ENCODE measurements at regions not wholly inside any gene's neighbourhood (a gene's known extent, or its start where the extent isn't known, plus 50 kb on each side); places are given as distances from the start of the nearest gene placed in this dataset.

DNA sequence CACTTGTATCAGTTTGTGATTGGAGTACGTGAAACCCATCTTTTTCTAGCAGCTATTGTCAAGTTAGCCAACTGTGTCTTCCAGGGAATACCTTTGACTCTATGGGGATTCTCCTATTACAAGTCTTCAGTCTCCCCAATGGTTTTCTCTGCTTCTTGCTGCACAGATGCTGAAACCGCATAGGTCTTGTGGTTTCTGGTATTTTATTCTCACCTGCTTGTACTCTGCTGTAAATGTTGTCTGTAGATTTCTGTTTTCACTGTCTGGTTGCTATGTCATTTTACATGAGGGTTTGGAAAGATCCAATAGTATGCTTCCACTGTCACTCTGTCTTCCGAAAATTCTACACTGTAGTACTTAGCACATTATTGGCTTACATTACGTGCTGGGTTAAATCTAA lies 1196.9 kb upstream of the C9orf72 start:
- no peaks in the 10 kb centered on the region for H3K36me3 ChIP-seq
- no peak overlapping the region for H3K4me3 ChIP-seq
- DNase-seq (ENCODE audit: low spot score in 2 of 2): no peak
- TF ChIP-seq, protein P1, sequence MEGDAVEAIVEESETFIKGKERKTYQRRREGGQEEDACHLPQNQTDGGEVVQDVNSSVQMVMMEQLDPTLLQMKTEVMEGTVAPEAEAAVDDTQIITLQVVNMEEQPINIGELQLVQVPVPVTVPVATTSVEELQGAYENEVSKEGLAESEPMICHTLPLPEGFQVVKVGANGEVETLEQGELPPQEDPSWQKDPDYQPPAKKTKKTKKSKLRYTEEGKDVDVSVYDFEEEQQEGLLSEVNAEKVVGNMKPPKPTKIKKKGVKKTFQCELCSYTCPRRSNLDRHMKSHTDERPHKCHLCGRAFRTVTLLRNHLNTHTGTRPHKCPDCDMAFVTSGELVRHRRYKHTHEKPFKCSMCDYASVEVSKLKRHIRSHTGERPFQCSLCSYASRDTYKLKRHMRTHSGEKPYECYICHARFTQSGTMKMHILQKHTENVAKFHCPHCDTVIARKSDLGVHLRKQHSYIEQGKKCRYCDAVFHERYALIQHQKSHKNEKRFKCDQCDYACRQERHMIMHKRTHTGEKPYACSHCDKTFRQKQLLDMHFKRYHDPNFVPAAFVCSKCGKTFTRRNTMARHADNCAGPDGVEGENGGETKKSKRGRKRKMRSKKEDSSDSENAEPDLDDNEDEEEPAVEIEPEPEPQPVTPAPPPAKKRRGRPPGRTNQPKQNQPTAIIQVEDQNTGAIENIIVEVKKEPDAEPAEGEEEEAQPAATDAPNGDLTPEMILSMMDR (IDR thresholded peaks at IDR 0.05): no peak
- H3K4me1 ChIP-seq: no peaks in the 10 kb centered on the region
- intact Hi-C loops (cut with DNase I): no loop called here
- no peaks in the 10 kb centered on the region for H3K27me3 ChIP-seq
- H3K27ac ChIP-seq: no peak overlapping the region
- no peaks in the 10 kb centered on the region for H3K9me3 ChIP-seq

DNA sequence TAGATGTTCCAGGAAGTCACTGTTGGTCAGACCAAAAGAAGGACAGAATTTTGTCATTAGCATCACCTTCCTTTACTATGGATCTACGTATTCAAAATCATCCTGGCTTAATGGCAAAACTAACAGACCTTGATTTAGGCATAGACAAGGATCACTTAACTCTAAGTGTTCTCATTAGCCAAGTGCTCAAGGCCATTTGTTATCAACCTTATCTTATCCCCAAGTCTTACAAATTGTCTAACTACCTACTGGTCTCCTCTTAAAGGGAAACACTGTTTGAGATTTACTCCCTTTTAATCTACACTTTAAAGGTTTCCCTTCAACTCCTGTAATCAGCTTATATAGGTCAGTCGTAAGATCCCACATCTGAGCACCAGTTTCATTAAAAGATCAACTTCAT lies 1197.5 kb upstream of the C9orf72 start:
- H3K4me1 ChIP-seq: no peaks in the 10 kb centered on the region
- H3K4me3 ChIP-seq: no peak overlapping the region
- no peak overlapping the region for H3K27ac ChIP-seq
- TF ChIP-seq, protein P1 (IDR thresholded peaks at IDR 0.05): no peak
- no peaks in the 10 kb centered on the region for H3K9me3 ChIP-seq
- no peak for DNase-seq (ENCODE audit: low spot score in 2 of 2)
- intact Hi-C loops (cut with DNase I): no loop called here
- H3K27me3 ChIP-seq: no peaks in the 10 kb centered on the region
- H3K36me3 ChIP-seq: no peaks in the 10 kb centered on the region

DNA sequence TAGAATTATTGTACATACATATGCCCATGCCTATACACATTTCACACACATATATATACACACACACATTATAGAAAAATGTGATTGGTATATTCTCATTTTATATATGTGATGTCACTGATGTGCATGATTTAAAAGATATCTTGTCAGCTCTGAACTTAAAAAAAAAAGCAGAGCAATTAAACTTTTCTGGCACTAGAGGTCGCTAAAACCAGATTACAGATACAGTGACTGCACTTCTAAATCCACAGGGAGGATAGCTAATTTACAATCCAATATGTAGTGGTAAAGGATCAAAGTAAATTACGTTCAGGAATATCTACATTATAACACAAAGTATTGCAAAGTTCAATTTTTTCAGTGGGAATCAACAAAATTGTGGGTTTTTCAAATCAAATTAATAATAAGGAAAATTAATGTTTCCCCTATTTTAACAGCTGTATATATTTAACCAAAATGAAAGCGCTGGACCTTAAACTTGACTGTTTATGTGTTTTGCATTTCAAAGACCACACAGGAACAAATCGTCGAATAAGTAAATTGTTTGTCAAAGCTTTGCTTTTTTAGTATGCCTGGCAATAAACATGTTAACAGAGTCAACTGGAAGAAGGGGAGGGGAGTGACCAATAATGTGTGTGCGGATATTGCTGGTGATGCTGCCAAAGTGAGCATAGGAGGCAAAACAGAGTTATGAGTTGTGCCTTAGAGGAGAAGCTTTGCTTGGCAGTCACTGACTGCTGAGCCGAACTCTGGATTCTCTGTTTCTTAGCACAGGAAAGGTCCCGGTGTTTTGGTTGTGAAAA lies 1201.4 kb upstream of the C9orf72 start:
- Histone ChIP-seq H3K4me3 (no peak overlapping the region), H3K27me3 (no peaks in the 10 kb centered on the region), H3K36me3 (no peaks in the 10 kb centered on the region), H3K4me1 (no peaks in the 10 kb centered on the region), H3K9me3 (no peaks in the 10 kb centered on the region), H3K27ac (no peak overlapping the region)
- DNase-seq (ENCODE audit: low spot score in 2 of 2): no peak
- intact Hi-C loops (cut with DNase I): no loop called here
- TF ChIP-seq, protein P1 (IDR thresholded peaks at IDR 0.05): peak in 1 of 3 experiments; percentile 20

DNA sequence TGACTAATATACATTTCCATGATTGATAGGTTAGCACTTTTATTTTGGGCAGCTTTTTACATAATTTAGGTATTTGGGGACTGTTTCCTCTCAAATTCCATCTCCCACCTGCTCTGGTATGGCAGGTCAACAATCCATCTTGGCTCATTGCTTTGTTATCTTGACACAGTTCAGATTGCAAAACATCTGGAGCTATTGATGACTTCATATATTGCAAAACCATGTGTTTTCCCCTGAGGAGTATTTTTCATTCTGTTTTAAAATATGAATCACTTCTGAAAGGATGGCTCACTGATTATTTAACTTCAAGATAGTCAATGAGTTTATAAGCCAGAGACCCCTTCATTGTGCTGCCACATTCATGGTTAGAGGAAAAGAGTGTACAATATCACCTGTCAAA lies 1206.0 kb upstream of the C9orf72 start:
- TF ChIP-seq, protein P1 (IDR thresholded peaks at IDR 0.05): no peak

DNA sequence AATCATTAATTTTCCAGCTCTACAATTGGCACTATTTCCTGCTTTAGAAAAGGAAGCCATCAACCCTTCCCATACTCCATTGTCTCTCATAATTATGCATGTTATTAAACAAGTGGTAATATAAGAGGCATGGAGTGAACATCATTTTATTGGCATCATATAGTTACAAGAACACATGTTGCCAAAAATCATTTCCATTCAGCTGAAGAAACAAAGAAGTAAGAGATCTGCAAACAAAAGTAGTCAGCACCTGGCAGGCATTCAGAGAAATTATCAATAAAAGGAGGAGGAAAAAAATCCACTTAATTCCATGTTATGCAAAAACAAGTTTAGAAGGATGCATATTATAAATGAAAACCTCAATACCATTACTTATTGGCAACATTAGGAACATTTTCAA lies 1208.2 kb upstream of the C9orf72 start:
- DNase-seq (ENCODE audit: low spot score in 2 of 2): no peak
- intact Hi-C loops (cut with DNase I): no loop called here
- TF ChIP-seq, protein P1 (IDR thresholded peaks at IDR 0.05): no peak
- Histone ChIP-seq H3K27ac (no peak overlapping the region), H3K4me3 (no peak overlapping the region), H3K9me3 (no peaks in the 10 kb centered on the region), H3K4me1 (no peaks in the 10 kb centered on the region), H3K36me3 (no peaks in the 10 kb centered on the region), H3K27me3 (no peaks in the 10 kb centered on the region)

More for the DNA sequence above, 1206.0 kb upstream of the C9orf72 start:
- DNase-seq (ENCODE audit: low spot score in 2 of 2): no peak
- H3K4me1 ChIP-seq: no peaks in the 10 kb centered on the region
- H3K36me3 ChIP-seq: no peaks in the 10 kb centered on the region
- H3K27me3 ChIP-seq: no peaks in the 10 kb centered on the region
- no peak overlapping the region for H3K4me3 ChIP-seq
- intact Hi-C loops (cut with DNase I): no loop called here
- no peak overlapping the region for H3K27ac ChIP-seq
- no peaks in the 10 kb centered on the region for H3K9me3 ChIP-seq

Measured in ascending aorta (tissue), 2 donors.